HEK293T (cell line): ENCODE measurements at regions not wholly inside any gene's neighbourhood (a gene's known extent, or its start where the extent isn't known, plus 50 kb on each side); places are given as distances from the start of the nearest gene placed in this dataset.
A peak's percentile ranks its signal among the peaks of the same experiment; 100 is the strongest.

Experiments
- CTCF ChIA-PET: fragments of 350-600 bp; formaldehyde crosslinking; extraction: SDS; loops from one replicate; lab custom pipeline; 2021; ENCODE audit warnings: antibody characterized with exemption, inconsistent platforms; lab: Yijun Ruan, JAX
- POLR2A ChIA-PET: fragments of 350-600 bp; formaldehyde crosslinking; extraction: SDS; loops from one replicate; lab custom pipeline; 2020; ENCODE audit warnings: antibody characterized with exemption, inconsistent platforms; lab: Yijun Ruan, JAX
- DNase-seq: peaks from one replicate; pipeline ENCODE4 v3.0.0; 2012; ENCODE audit warnings: mixed read lengths; ENCODE audit errors: extremely low spot score
- ARNT ChIP-seq: fragments of 450-650 bp; IDR thresholded peaks from 2 replicates; pipeline ENCODE4 v1.6.1; 2017; ENCODE audit warnings: mild to moderate bottlenecking
- BHLHE40 ChIP-seq: fragments of 450-650 bp; IDR thresholded peaks from 2 replicates; pipeline ENCODE4 v1.6.1; 2016; ENCODE audit warnings: mild to moderate bottlenecking, moderate library complexity, borderline replicate concordance
- CTBP1 ChIP-seq: fragments of 450-650 bp; IDR thresholded peaks from 2 replicates; pipeline ENCODE4 v1.6.1; 2016; ENCODE audit warnings: borderline replicate concordance
- ELF4 ChIP-seq: fragments of 450-650 bp; IDR thresholded peaks from 2 replicates; pipeline ENCODE4 v1.6.1; 2017; ENCODE audit warnings: antibody characterized with exemption
- FOXA1 ChIP-seq: fragments of 450-650 bp; IDR thresholded peaks from 2 replicates; pipeline ENCODE4 v1.6.1; 2016; ENCODE audit warnings: mild to moderate bottlenecking
- FOXK2 ChIP-seq: fragments of 450-650 bp; IDR thresholded peaks from 2 replicates; pipeline ENCODE4 v1.6.1; 2016; ENCODE audit warnings: mild to moderate bottlenecking
- FOXM1 ChIP-seq: fragments of 450-650 bp; IDR thresholded peaks from 2 replicates; pipeline ENCODE4 v1.6.1; 2017; ENCODE audit warnings: mild to moderate bottlenecking, borderline replicate concordance
- HDGF ChIP-seq: fragments of 450-650 bp; IDR thresholded peaks from 2 replicates; pipeline ENCODE4 v1.6.1; 2017; ENCODE audit warnings: antibody characterized with exemption, borderline replicate concordance
- L3MBTL2 ChIP-seq: fragments of 450-650 bp; conservative IDR thresholded peaks from 2 replicates; pipeline ENCODE4 v1.6.1; 2016; ENCODE audit warnings: mild to moderate bottlenecking
- LEF1 ChIP-seq: fragments of 450-650 bp; IDR thresholded peaks from 2 replicates; pipeline ENCODE4 v1.6.1; 2017; ENCODE audit warnings: mild to moderate bottlenecking, borderline replicate concordance
- NFRKB ChIP-seq: fragments of 450-650 bp; IDR thresholded peaks from 2 replicates; pipeline ENCODE4 v1.6.1; 2016; ENCODE audit warnings: mild to moderate bottlenecking, moderate library complexity
- SP1 ChIP-seq: fragments of 450-650 bp; IDR thresholded peaks from 2 replicates; pipeline ENCODE4 v1.6.1; 2017
- SUZ12 ChIP-seq: fragments of 450-650 bp; IDR thresholded peaks from 2 replicates; pipeline ENCODE4 v1.6.1; 2016; ENCODE audit warnings: mild to moderate bottlenecking
- TARDBP ChIP-seq: fragments of 450-650 bp; IDR thresholded peaks from 2 replicates; pipeline ENCODE4 v1.6.1; 2016
- ZNF384 ChIP-seq: fragments of 450-650 bp; IDR thresholded peaks from 2 replicates; pipeline ENCODE4 v1.6.1; 2016
- TF ChIP-seq, protein P1 (sequence below): fragments of 450-650 bp; IDR thresholded peaks from 2 replicates; pipeline ENCODE4 v1.6.1; 2016

DNA sequence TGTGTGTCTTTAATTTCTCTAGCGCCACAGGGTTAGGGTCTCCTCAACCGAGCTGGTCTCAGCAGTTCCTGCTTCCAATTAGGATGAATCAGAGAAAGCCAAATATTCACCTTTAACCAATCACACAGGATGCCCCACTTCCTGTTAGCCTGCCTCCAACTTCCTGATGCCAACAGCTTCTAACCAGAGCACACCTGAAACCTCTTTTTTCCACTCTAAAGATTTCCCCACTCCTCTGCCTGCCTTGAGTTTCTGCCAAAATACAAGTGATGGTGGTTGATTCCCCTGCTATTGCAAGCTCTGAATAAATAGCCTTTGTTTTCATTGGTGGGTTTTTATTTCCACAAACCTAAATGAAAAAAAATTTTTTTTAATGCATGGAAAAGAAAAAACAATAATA, 144.7 kb upstream of the UST start:
- DNase-seq, result no peak
- CTCF ChIA-PET, result no interaction called here
- no peak for TF ChIP-seq ZNF384
- POLR2A ChIA-PET, result no interaction called here

DNA sequence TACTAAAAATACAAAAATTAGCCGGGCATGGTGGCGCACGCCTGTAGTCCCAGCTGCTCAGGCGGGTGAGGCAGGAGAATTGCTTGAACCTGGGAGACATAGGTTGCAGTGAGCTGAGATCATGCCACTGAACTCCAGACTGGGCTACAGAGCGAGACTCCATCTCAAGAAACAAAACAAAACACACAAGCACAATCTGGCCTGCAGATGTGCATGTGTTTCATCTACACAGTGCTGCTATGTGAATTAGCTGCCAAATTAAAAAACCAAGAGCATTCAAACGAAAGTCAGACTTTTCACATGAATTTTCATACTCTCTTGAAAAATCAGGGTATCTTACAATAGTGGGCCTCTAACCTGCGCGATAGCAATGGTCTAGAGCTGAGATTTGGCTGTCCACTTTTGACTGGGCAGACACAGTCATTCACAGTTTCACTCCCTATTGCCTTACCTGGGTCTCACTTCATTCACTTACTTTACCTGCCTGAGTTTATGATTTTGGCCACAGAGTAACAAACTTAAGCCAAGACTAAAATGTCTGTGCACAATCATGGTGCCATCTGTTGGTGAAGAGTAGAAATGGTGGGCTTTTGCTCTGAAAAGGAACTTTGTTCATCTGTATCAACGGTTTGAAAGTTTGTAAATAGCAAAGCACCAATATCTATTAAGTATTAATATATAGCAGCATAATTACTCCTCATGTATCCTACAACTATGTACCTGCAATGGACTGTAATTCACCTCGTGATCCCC, 138.5 kb upstream of the UST start:
- peak; percentile 19 for DNase-seq
- ChIA-PET CTCF (interaction anchor here (0.6 kb wide), 1 partner anchor 13 kb away, joined by 7 read pairs; no protein-coding TSS in a partner anchor), POLR2A (no interaction called here)
- TF ChIP-seq ELF4 (no peak), NFRKB (no peak), ARNT (no peak), HDGF (no peak), LEF1 (no peak), ZNF384 (no peak), SP1 (no peak), TARDBP (no peak), SUZ12 (no peak), FOXA1 (no peak), BHLHE40 (no peak), FOXK2 (no peak), CTBP1 (no peak), FOXM1 (no peak), L3MBTL2 (no peak)
- TF ChIP-seq, protein P1, sequence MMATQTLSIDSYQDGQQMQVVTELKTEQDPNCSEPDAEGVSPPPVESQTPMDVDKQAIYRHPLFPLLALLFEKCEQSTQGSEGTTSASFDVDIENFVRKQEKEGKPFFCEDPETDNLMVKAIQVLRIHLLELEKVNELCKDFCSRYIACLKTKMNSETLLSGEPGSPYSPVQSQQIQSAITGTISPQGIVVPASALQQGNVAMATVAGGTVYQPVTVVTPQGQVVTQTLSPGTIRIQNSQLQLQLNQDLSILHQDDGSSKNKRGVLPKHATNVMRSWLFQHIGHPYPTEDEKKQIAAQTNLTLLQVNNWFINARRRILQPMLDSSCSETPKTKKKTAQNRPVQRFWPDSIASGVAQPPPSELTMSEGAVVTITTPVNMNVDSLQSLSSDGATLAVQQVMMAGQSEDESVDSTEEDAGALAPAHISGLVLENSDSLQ, result no peak

DNA sequence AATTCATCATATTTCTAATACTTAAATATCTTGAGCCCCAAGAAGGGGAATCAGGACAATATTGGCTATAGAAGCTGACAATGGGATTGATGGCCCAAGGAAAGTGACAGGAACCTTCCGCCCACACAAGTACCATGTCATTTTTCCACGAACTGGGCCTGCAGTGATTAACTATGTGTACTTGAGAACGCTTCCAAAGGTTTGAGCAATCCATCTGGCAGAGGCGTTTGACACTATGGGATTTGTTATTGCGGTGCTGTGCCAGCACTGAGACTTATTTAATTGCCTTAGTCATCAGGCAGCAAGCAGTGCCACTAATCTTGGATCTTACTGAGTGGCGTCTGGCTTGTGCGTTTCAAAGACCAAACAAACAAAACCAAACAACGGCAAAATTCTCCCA, 135.6 kb upstream of the UST start:
- CTCF ChIA-PET, result no interaction called here
- DNase-seq, result no peak

DNA sequence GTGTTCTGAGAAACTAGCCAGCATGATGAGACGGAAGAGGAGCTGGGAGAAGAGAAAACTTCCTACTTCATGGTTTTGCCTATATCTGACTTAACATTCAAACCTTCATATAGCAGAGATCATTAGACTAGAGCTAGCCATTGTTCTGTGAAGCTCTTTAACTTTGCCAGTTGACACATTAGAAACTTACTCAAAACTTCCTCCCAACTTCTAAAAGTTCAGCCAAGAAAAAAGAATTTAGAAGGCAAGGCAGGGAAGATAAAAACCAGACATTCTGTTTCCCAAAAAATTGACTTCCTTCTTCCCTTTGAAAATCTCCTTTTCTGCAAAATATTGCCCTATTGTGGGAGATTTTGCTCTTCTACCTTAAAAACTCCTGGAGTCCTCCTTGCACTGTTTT, 134.8 kb upstream of the UST start:
- CTCF ChIA-PET, result no interaction called here

More for the DNA sequence above, 135.6 kb upstream of the UST start:
- POLR2A ChIA-PET, result no interaction called here
- TF ChIP-seq FOXM1 (no peak), FOXA1 (no peak)

DNA sequence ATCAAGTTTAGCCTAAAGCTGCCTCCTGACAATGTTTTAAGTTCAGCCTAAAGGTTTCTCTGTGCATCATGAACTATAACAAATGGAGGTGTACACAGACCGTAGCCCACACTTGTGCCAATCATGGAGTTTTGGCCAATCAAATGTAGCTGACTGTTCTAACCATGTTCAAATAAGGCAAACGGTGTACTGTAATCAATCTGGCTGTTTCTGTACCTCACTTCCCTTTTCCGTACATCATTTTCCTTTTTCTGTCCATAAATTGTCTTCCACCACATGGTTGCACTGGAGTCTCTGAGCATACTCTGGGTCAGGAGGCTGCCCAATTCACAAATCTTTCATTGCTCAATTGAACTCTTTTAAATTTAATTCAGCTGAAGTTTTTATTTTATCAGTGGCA, 132.2 kb upstream of the UST start:
- TF ChIP-seq FOXM1 (no peak), SP1 (no peak), CTBP1 (no peak), FOXA1 (no peak)
- no peak for DNase-seq
- ChIA-PET CTCF (no interaction called here), POLR2A (no interaction called here)

More for the DNA sequence above, 134.8 kb upstream of the UST start:
- POLR2A ChIA-PET, result no interaction called here
- DNase-seq, result no peak
- TF ChIP-seq SUZ12, result no peak
- no peak for TF ChIP-seq CTBP1
- TF ChIP-seq ARNT, result no peak
- no peak for TF ChIP-seq FOXK2
- no peak for TF ChIP-seq SP1
- no peak for TF ChIP-seq L3MBTL2
- no peak for TF ChIP-seq HDGF
- TF ChIP-seq FOXA1, result no peak
- no peak for TF ChIP-seq ZNF384
- TF ChIP-seq ELF4, result no peak

DNA sequence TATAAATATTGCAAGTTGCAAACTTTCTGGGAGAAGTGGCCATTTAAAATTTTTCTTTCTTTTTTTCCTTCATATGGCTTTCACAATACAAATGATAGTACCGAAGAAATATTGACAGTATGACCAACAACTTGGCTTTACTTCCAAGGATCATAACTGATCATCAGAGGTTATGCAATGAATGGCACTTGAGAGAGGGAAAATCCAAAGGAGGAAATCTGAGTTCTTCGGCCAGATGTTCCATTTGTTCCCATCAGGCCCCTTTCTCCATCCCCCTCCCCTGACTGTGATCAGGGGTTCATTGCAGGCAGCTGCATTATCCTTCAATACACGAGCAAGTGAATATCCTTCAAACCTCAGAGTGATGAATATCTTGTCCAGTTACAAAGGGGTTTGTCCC, 130.0 kb upstream of the UST start:
- TF ChIP-seq L3MBTL2 (no peak), NFRKB (no peak), TARDBP (no peak), FOXA1 (no peak), HDGF (no peak), CTBP1 (no peak), SUZ12 (no peak), BHLHE40 (no peak), LEF1 (no peak), ARNT (no peak), ZNF384 (no peak), FOXK2 (no peak), ELF4 (no peak), SP1 (no peak)
- TF ChIP-seq, protein P1, result no peak
- ChIA-PET CTCF (no interaction called here), POLR2A (no interaction called here)
- no peak for DNase-seq

DNA sequence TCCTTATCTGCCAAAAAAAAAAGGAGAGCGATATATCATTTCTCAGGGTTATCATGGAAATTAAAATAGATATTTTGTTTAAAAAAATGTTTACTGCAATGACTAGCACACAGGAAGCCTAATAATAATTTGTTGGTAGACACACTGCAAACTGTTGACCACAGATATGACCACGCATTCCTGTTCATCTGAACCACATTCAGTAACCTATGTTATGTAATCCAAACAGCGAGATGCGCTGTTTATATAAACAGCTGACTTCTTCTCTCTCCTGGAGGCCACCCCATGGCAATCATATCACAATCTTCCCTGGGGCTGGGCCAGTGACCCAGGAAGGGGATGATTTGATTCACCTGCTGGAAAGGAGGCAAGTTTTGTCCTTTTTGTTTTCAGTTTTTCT, 129.3 kb upstream of the UST start:
- DNase-seq, result no peak
- TF ChIP-seq CTBP1, result no peak
- TF ChIP-seq, protein P1, result no peak
- TF ChIP-seq FOXK2, result no peak
- POLR2A ChIA-PET, result no interaction called here
- CTCF ChIA-PET, result no interaction called here
